Endothelial cell of umbilical vein (primary cell): ENCODE measurements at regions not wholly inside any gene's neighbourhood (a gene's known extent, or its start where the extent isn't known, plus 50 kb on each side); places are given as distances from the start of the nearest gene placed in this dataset.

Experiments
- CTCF ChIP-seq, 2 donors: IDR thresholded peaks; 1 replicate in 1 of 2; 2 replicates in 1 of 2; pipeline ENCODE4 v1.5.1; 2011; ENCODE audit warnings: low read length in 2 of 2, mild to moderate bottlenecking in 2 of 2, moderate library complexity in 2 of 2, control low read depth in 1 of 2, inconsistent platforms in 1 of 2, low read depth in 1 of 2; ENCODE audit not compliant: insufficient read depth in 1 of 2; ENCODE audit errors: extremely low read depth in 1 of 2
- EZH2 ChIP-seq: IDR thresholded peaks from 2 replicates; pipeline ENCODE4 v1.6.1; 2012; ENCODE audit warnings: borderline replicate concordance, low read depth, mild to moderate bottlenecking, moderate library complexity, low read length, inconsistent platforms; ENCODE audit not compliant: severe bottlenecking
- FOS ChIP-seq: IDR thresholded peaks from 2 replicates; pipeline ENCODE4 v1.6.1; 2011; ENCODE audit warnings: mild to moderate bottlenecking, low read length, moderate library complexity, borderline replicate concordance; ENCODE audit not compliant: insufficient read depth
- GATA2 ChIP-seq: IDR thresholded peaks from 2 replicates; pipeline ENCODE4 v1.7.0; 2011; ENCODE audit warnings: low read depth, mild to moderate bottlenecking, moderate library complexity, mixed read lengths, low read length; ENCODE audit not compliant: insufficient read length, insufficient read depth
- JUN ChIP-seq: IDR thresholded peaks from 2 replicates; pipeline ENCODE4 v1.6.1; 2011; ENCODE audit warnings: borderline replicate concordance, low read depth; ENCODE audit not compliant: insufficient read length, insufficient read depth
- MAX ChIP-seq: IDR thresholded peaks from 2 replicates; pipeline ENCODE4 v1.6.1; 2011; ENCODE audit not compliant: insufficient read depth, insufficient read length
- MYC ChIP-seq: IDR thresholded peaks from one replicate; pipeline ENCODE4 v1.6.1; 2011; ENCODE audit warnings: mild to moderate bottlenecking, low read depth, low read length
- POLR2A ChIP-seq: IDR thresholded peaks from 2 replicates; pipeline ENCODE4 v1.6.1; 2012; ENCODE audit warnings: low read depth, mild to moderate bottlenecking, control low read depth, low read length
- POLR2AphosphoS5 ChIP-seq: IDR thresholded peaks from 2 replicates; pipeline ENCODE4 v1.6.1; 2012; ENCODE audit warnings: low read depth, mild to moderate bottlenecking, control low read depth, low read length, moderate library complexity; ENCODE audit not compliant: insufficient read depth

GRCh38 chr7:68977385-68978055, 620.8 kb upstream of the AUTS2 start:
- TF ChIP-seq CTCF (IDR thresholded peaks at IDR 0.05; ENCODE audit: extremely low read depth in 1 of 2, insufficient read depth in 1 of 2, low read depth in 1 of 2, low read length in 2 of 2), result no peak
- no peak for TF ChIP-seq MAX
- no peak for TF ChIP-seq EZH2
- TF ChIP-seq POLR2AphosphoS5, result no peak
- no peak for TF ChIP-seq POLR2A
- TF ChIP-seq JUN, result no peak
- TF ChIP-seq GATA2, result no peak
- TF ChIP-seq FOS, result no peak
- no peak for TF ChIP-seq MYC
